ENCODE measurements at regions not wholly inside any gene's neighbourhood (a gene's known extent, or its start where the extent isn't known, plus 50 kb on each side); places are given as distances from the start of the nearest gene placed in this dataset.

- DNase-seq = no peak
Measured at GRCh38 chr13:103156346-103156998, 90.3 kb upstream of the SLC10A2 start.

GRCh38 chr13:103153466-103153865, 87.2 kb upstream of the SLC10A2 start:
- DNase-seq = no peak

- DNase-seq = no peak
Measured at GRCh38 chr13:103147961-103148360, 81.7 kb upstream of the SLC10A2 start.

GRCh38 chr13:103145442-103145841, 79.2 kb upstream of the SLC10A2 start:
- DNase-seq = no peak

GRCh38 chr13:103143432-103143831, 77.2 kb upstream of the SLC10A2 start:
- no peak for DNase-seq

GRCh38 chr13:103142151-103142550, 75.9 kb upstream of the SLC10A2 start:
- no peak for DNase-seq

GRCh38 chr13:103140001-103140671, 73.9 kb upstream of the SLC10A2 start:
- no peak for DNase-seq

- no peak for DNase-seq
Measured at GRCh38 chr13:103134271-103134670, 68.1 kb upstream of the SLC10A2 start.

GRCh38 chr13:103133556-103133955, 67.3 kb upstream of the SLC10A2 start:
- DNase-seq = no peak

GRCh38 chr13:103130681-103131210, 64.5 kb upstream of the SLC10A2 start:
- no peak for DNase-seq

- no peak for DNase-seq
Measured at GRCh38 chr13:103130146-103130545, 63.9 kb upstream of the SLC10A2 start.

Measured in right lung (tissue), 2 donors.